Fibroblast of lung (primary cell): ENCODE measurements at regions not wholly inside any gene's neighbourhood (a gene's known extent, or its start where the extent isn't known, plus 50 kb on each side); places are given as distances from the start of the nearest gene placed in this dataset.

Experiments used
- DNase-seq, 2 donors: peaks; one replicate each; pipeline versions ENCODE4 v3.0.0 to v3.0.0-alpha.2; 2010; ENCODE audit warnings: low read depth in 2 of 2
- H2AFZ ChIP-seq: 2 replicates; pipeline ENCODE4 v1.5.1; 2012; ENCODE audit warnings: low read length, control low read depth, inconsistent platforms
- H3K27ac ChIP-seq: 2 replicates; pipeline ENCODE4 v1.5.1; 2011; ENCODE audit warnings: low read length, control low read depth; ENCODE audit not compliant: insufficient read depth
- H3K27me3 ChIP-seq: 2 replicates; pipeline ENCODE4 v1.5.1; 2011; ENCODE audit warnings: mild to moderate bottlenecking, low read length; ENCODE audit not compliant: control insufficient read depth, insufficient read depth
- H3K36me3 ChIP-seq: 2 replicates; pipeline ENCODE4 v1.5.1; 2011; ENCODE audit warnings: low read length; ENCODE audit not compliant: control insufficient read depth, insufficient read depth
- H3K4me1 ChIP-seq: 2 replicates; pipeline ENCODE4 v1.5.1; 2011; ENCODE audit warnings: low read length; ENCODE audit not compliant: control insufficient read depth, insufficient read depth; ENCODE audit errors: extremely low read depth
- H3K4me2 ChIP-seq: 2 replicates; pipeline ENCODE4 v1.5.1; 2011; ENCODE audit warnings: low read length, control low read depth; ENCODE audit not compliant: insufficient read depth; ENCODE audit errors: extremely low read depth
- H3K4me3 ChIP-seq, 4 experiments: fragments of 200-600 bp in 1 of 4; sonication (generic) in 1 of 4; replicated peaks in 1 of 4; 2 replicates each; pipeline ENCODE4 v1.5.1; 2011 to 2016; ENCODE audit warnings: low read length in 4 of 4, low read depth in 3 of 4, mild to moderate bottlenecking in 3 of 4, control low read depth in 2 of 4, inconsistent platforms in 1 of 4, mixed read lengths in 1 of 4; ENCODE audit not compliant: insufficient read depth in 1 of 4; ENCODE audit errors: control extremely low read depth in 1 of 4
- H3K79me2 ChIP-seq: 2 replicates; pipeline ENCODE4 v1.5.1; 2012; ENCODE audit warnings: mild to moderate bottlenecking, low read length, inconsistent platforms; ENCODE audit not compliant: control insufficient read depth, insufficient read depth
- H3K9ac ChIP-seq: 2 replicates; pipeline ENCODE4 v1.5.1; 2011; ENCODE audit warnings: mild to moderate bottlenecking, low read length, control low read depth; ENCODE audit not compliant: insufficient read depth
- H3K9me3 ChIP-seq: 2 replicates; pipeline ENCODE4 v1.5.1; 2012; ENCODE audit warnings: low read depth, low read length; ENCODE audit not compliant: control insufficient read depth, insufficient read depth
- H4K20me1 ChIP-seq: 2 replicates; pipeline ENCODE4 v1.5.1; 2011; ENCODE audit warnings: low read length; ENCODE audit not compliant: control insufficient read depth, insufficient read depth; ENCODE audit errors: extremely low read depth
- CTCF ChIP-seq, 2 donors: IDR thresholded peaks in 1 of 2; conservative IDR thresholded peaks in 1 of 2; 1 replicate in 1 of 2; 2 replicates in 1 of 2; pipeline ENCODE4 v1.5.1; 2011 to 2012; ENCODE audit warnings: low read length in 2 of 2, control low read depth in 1 of 2, inconsistent platforms in 1 of 2, low read depth in 1 of 2, mild to moderate bottlenecking in 1 of 2
- EZH2 ChIP-seq: IDR thresholded peaks from 2 replicates; pipeline ENCODE4 v1.5.1; 2012; ENCODE audit warnings: low read length, control low read depth, mild to moderate bottlenecking; ENCODE audit errors: missing control alignments

- TF ChIP-seq EZH2 = no peak
- no peak for TF ChIP-seq CTCF (conservative IDR thresholded peaks at IDR 0.05 in 1 of 2, IDR thresholded peaks at IDR 0.05 in 1 of 2; ENCODE audit: low read depth in 1 of 2, low read length in 2 of 2)
- Histone ChIP-seq H4K20me1 (no peaks in the 10 kb centered on the region), H3K27ac (no peak overlapping the region), H3K4me2 (no peak overlapping the region), H3K9me3 (no peaks in the 10 kb centered on the region), H2AFZ (no peak overlapping the region), H3K9ac (no peak overlapping the region), H3K79me2 (no peaks in the 10 kb centered on the region), H3K36me3 (no peaks in the 10 kb centered on the region), H3K4me3 (no peak overlapping the region), H3K27me3 (no peaks in the 10 kb centered on the region), H3K4me1 (no peaks in the 10 kb centered on the region)
- DNase-seq = no peak
Observed at GRCh38 chr11:38307455-38307854, 1709.4 kb upstream of the RAG2 start.

GRCh38 chr11:38305682-38306081 is 1707.6 kb upstream of the RAG2 start:
- no peak overlapping the region for H3K4me3 ChIP-seq
- H3K27ac ChIP-seq = no peak overlapping the region
- H3K4me1 ChIP-seq = no peaks in the 10 kb centered on the region
- no peak overlapping the region for H3K4me2 ChIP-seq
- DNase-seq = peak; percentile 4 to 62
- no peaks in the 10 kb centered on the region for H4K20me1 ChIP-seq
- no peaks in the 10 kb centered on the region for H3K9me3 ChIP-seq
- H2AFZ ChIP-seq = no peak overlapping the region
- no peaks in the 10 kb centered on the region for H3K27me3 ChIP-seq
- no peaks in the 10 kb centered on the region for H3K79me2 ChIP-seq
- H3K9ac ChIP-seq = no peak overlapping the region
- no peaks in the 10 kb centered on the region for H3K36me3 ChIP-seq
- TF ChIP-seq EZH2 (no peak), CTCF (conservative IDR thresholded peaks at IDR 0.05 in 1 of 2, IDR thresholded peaks at IDR 0.05 in 1 of 2; ENCODE audit: low read depth in 1 of 2, low read length in 2 of 2) (no peak)

GRCh38 chr11:38304926-38305325 is 1706.9 kb upstream of the RAG2 start:
- Histone ChIP-seq H4K20me1 (no peaks in the 10 kb centered on the region), H3K27me3 (no peaks in the 10 kb centered on the region), H3K4me1 (no peaks in the 10 kb centered on the region), H3K4me3 (no peak overlapping the region), H3K27ac (no peak overlapping the region), H3K9me3 (no peaks in the 10 kb centered on the region), H2AFZ (no peak overlapping the region), H3K79me2 (no peaks in the 10 kb centered on the region), H3K9ac (no peak overlapping the region), H3K4me2 (no peak overlapping the region), H3K36me3 (no peaks in the 10 kb centered on the region)
- DNase-seq = no peak
- TF ChIP-seq CTCF (conservative IDR thresholded peaks at IDR 0.05 in 1 of 2, IDR thresholded peaks at IDR 0.05 in 1 of 2; ENCODE audit: low read depth in 1 of 2, low read length in 2 of 2) = no peak
- TF ChIP-seq EZH2 = no peak
